GM19023 (cell line): ENCODE measurements at regions not wholly inside any gene's neighbourhood (a gene's known extent, or its start where the extent isn't known, plus 50 kb on each side); places are given as distances from the start of the nearest gene placed in this dataset.

ENCODE experiments used
- ATAC-seq: cut with Tn5 transposase; IDR thresholded peaks from one replicate; pipeline ENCODE4 v1.9.1; 2021; ENCODE audit warnings: mild to moderate bottlenecking, moderate library complexity; ENCODE audit not compliant: unreplicated experiment

DNA sequence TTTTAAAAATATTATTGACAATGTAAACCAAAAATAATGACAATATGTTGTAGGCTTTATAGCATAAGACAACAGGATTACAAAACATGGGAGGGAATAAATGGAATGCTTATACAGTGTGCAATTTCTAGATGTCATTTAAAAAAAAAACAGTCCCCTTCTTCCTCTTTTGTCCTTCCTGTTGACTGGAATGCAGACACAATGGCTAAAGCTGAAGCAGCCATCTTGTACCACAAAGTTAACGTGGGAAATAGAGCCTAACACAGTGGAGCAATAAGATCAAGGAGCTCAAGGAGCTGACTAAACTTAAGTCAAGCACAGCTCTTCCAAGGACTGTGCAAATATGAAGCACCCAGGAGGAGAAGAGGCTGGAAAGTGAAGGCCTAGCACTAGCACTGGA lies 208.1 kb downstream of the ARHGAP12 start:
- no peak for ATAC-seq

DNA sequence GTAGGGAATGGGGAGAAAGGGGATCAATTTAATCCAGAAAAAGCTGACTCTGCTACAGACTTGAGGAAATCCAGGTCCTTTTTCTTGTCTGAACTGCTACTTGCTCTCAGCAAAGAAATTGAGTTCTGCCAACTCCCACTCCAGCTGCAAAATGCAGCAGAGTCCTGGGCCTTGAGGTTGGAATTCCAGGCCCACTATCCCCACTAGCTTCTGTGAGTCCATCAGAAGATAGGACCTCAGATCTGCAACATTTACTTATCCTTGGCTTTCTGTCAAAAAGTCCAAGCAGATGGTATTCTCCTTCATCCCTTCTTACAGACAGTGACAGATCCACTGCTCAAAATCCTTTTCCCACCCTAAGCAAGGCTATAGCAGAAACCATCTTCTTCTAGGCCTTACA lies 219.2 kb downstream of the ARHGAP12 start:
- ATAC-seq = no peak

DNA sequence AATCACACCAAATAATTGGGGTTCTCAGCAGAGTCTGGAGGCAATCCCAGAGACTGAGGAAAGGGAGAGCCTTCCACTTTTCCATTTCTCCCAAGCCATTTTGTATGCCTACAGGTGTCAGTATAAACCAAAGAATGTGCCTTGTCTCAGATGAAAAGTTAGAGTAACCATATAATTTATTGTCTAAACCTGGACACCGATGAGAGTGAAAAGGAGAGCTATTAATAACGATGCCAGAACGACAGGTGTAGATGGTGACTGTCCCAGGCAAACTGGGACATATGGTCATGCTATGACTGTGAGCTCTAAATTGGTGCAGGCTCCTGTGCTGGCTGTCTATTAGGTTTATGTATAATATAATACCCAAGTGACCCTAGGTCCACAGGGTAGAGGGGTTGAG lies 219.6 kb downstream of the ARHGAP12 start:
- no peak for ATAC-seq

DNA sequence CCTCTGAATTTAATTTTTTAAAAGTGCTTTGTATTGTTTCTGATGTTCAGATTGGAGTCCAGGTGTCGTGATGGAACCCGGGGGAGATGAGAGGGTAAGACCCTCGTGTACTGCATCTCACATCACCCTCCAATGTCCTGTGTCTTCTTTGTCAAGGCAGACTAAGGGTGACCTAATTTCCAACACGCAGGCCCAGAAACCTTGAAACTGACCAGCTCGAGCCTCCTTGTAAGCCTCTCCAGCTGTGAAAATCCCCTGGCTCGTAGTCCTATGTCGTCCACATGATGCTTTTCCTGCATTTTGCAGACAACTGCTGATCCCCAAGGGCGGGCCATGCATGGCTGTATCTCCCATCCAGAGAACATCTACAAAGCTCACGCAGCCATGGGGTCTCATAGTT lies 220.2 kb downstream of the ARHGAP12 start:
- no peak for ATAC-seq

DNA sequence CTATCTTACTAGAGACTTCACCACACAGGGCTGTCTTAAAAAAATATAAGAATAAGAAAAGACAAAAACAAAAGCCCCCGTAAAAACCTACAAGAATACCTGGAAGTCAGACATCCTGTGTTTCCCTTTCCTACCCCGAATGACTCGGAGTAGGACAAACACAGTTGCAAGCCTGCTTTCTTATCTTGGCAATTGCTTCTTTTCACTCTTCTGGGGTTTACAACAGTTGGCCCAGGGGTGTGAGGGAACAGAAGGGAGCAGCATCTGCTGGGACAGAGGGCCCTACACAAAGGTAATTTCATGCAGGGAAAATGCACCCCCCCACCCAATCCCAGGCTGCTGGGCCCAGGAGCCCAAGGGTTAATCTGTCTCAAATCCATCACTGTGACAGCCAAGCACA lies 220.6 kb downstream of the ARHGAP12 start:
- peak; percentile 7 for ATAC-seq

DNA sequence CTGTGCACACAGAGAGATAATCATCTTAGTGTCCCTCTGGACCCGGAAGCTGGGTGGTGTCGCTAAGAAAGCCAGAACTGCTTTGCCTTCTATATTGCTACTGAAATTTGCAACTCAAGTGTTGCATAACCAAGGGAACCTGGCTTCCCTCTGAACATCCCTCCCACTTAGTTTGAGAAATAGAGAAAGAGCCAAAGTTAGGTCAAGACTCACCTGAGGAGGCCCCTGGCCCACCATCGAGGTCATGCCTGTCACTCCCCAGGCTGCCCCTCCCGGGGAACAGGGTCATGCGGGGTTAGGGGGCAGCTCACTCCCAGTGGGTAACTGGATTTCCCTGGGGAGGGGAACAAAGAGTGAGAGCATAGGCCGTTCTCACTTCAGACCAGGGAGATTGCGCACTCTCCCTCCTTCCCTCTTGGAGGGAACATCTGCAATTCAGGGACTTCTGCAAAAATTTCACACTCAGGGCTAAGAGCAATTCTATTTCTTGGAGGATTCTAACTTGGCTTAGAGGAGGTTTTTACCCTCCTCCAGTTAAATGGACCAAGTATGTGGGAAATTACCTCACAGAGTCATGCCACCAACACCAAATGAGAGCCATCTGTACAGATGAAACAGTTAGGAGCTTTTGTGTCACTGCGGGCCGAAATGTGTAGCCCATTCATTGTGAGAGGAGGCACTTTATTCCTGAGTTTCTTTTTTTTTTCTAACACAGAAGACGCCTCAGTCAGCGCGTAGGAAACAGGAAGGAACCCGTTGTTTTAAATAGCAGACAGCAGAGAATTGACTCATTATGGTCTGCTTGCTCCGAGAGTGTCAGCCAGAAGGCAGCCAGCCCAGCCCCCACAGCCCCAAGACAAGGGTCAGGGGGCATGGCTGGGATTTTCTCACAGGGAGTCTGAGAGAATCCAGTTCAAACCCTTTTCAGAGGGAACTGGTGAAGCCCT lies 221.3 kb downstream of the ARHGAP12 start:
- peak; percentile 84 for ATAC-seq

DNA sequence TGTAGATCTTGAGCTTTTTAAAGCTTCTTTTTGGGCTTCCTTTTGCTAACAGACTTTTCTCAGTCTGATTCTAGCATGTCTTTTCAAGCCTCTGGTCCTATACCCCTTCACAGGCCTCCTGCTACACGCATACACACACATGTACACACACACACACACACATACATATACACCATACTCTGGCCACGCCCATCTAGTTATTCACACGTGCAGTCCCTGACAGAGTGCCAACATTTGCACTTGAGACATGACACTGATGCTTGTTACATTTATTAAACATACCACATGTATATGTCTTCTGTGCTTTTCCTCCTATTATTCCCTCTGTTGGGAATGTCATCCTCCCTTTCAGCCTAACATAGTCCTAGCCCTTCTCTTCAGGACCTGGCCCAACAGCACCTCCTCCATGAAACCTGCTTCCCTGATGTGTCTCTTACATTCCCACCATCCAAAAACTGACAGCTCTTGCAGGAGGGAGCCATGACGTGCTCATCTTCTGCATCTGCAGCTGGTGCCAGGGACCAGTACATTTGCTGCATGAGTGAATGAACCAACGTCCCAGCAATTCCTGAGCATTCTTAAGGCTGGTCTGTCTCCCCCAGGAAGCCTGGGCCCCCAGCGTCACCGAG lies 222.1 kb downstream of the ARHGAP12 start:
- ATAC-seq = no peak

DNA sequence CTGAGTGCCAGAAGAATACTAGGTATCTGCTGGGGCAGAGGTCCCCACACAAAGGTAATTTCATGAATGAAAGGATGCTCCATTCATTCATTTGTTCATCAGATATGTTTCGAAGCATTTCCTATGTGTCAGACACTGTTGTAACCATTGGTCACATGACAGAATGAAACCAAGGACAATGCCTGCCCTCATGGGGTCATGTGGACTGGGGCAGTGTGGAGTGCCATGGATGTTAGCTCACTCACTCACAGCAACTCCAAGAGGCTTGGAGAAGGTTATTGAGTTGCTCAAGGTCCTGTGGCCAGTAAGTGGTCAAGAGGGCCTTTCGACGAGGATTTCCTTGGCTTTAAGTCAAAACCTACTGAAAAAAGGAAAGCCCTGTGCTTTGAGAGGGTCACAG lies 223.5 kb downstream of the ARHGAP12 start:
- no peak for ATAC-seq

DNA sequence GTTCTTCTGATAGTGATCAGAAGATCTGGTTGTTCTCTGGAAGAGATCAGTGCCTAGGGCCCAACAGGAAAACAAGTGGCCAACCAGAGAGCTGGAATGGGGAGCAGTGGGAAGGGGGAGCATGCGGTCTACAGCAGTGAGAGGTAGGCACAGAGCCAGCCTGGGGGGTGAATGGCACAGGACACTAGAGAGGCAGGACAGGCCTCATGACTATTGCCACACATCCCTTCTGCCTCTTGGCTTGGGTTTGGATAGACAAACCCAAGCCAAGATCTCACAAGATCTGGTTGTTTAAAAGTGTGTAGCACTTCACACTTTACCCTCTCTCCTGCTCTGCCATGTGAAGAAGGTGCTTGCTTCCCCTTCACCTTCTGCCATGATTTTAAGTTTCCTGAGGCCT lies 224.4 kb downstream of the ARHGAP12 start:
- ATAC-seq = no peak

DNA sequence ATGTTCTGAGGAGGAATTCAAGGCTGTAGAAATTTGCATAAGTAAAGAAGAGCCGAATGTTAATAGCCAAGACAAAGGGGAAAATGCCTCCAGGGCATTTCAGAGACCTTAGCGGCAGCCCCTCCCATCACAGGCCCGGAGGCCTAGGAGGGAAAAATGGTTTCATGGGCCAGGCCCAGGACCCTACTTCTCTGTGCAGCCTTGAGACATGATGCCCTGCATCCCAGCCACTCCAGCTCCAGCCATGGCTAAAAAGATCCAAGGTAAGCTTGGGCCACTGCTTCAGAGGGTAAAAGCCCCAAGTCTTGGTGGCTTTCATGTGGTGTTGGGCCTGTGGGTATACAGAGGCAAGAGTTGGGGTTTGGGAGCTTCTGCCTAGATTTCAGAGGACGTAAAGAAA lies 225.7 kb downstream of the ARHGAP12 start:
- no peak for ATAC-seq

DNA sequence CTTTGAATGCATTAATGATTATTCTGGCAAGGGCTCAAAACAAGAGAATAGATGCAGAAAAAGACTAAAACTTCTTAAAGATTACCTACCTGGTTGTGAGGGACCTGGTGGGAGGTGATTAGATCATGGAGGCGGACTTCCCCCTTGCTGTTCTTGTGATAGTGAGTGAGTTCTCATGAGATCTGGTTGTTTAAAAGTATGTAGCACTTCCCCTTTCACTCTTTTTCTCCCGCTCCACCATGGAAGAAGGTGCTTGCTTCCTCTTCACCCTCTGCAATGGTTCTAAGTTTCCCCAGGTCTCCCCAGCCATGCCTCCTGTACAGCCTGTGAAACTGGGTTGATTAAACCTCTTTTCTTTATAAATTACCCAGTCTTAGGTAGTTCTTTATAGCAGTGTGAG lies 226.6 kb downstream of the ARHGAP12 start:
- ATAC-seq = no peak

DNA sequence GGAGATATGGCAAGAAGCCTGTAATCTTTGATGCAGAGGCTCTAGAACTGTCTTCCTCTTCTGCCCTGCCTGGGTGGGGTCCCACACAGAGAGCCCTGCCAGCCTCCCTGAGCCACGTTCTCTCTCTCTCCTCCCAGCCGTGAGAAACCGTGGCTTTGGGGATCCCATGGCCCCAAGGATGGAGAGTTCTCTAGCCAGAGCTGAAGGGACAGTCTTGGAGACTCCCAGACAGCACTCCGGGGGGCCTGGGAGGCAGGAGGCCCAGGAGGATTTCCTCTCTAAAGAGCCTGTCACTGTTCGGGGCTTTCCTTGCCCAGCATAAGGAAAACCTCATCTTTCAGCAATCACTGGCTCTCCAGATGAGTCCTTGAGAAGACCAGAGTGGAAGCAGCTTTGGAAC lies 227.1 kb downstream of the ARHGAP12 start:
- no peak for ATAC-seq

DNA sequence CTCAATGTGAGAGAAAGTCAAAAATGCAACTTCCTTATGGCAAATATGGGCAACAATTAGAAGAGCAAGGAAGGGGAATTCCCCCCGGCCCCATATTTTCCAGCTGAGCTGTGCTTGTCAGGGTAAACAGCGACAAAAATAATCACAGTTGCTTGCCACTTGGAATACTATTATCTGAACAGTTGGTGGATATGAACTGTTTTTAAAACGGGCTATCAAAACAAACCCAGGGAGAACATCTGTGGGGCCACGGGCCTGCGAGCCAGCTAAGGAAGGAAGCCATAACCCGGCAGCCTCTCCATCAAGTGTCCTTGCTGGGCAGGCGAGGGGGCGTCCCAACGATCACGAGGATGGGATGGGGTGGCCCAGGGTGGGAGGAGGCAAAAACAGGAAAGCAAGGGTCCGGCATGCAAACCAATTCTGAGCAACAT lies 228.4 kb downstream of the ARHGAP12 start:
- ATAC-seq = no peak

DNA sequence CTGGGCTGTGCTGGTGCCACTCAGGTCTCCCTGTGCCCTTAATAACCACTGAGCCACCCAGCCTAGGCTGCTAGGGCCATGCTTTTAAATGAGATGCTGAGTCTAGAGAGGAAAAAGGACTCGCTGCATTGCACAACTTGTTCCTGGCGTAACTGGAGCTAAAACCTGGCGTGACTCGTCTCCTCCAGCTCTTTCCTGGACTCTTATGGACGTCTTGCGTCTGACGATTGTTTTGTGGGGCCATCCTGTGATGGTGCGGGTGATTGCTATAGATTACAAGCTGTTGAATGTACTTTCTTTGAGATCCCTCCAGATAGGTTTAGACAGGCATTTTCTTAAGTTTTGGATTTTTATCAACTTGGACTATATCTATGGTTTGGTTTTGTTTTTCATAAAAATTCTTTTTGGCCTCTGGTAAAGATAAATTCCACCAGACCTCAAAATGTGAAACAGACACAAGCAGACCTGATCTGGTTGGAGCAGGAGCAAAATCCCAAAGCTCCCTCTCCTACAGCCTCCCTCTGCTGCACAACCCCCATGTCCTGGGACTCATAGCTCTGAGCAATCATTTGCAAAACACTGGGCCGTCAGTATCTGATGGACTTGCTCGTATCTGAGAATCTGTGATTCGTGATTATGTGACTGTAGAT lies 230.3 kb downstream of the ARHGAP12 start:
- no peak for ATAC-seq

DNA sequence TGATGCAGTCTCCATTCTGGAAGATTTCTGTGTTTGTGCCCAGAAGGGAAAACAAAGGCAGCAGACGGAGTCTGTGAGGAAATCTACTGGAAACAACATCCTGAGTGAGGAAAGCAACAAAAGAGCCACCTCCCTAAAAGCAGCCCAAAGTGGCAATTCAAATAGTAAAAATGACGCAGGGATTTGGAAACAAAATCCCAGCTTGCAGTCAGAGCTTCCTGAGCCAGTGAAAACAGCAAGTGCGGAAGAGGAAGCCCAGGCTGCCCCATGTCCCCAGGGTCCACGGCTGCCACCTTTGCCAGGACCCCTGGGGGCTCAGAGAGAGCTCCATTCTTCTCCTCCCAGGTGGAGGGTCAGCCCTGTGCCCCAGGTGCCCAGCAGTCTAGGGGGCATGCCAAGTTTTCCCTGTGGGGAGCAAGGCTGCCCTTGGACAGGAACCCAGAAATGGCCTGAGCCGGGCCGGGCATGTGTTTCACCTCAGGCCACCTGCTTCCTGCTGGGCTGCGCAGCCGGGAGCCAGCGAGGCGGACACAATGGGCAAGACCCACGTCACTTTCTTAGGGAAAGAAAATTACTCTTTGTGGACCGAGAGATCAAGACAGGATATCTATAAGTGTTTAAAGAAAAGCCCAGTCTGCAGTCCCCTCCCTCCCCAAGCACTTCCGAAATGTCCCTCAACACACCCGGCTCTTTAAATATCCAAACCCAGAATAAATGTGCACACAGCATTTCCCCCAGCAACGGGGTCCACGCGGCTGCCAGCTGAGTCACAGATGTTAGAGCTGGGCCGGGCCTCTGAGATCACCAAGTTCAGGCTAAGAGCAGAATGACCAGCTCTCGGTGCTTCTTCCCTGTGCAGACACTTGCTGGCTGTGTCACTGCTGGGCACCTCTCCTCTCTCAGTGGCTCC lies 231.1 kb downstream of the ARHGAP12 start:
- no peak for ATAC-seq

DNA sequence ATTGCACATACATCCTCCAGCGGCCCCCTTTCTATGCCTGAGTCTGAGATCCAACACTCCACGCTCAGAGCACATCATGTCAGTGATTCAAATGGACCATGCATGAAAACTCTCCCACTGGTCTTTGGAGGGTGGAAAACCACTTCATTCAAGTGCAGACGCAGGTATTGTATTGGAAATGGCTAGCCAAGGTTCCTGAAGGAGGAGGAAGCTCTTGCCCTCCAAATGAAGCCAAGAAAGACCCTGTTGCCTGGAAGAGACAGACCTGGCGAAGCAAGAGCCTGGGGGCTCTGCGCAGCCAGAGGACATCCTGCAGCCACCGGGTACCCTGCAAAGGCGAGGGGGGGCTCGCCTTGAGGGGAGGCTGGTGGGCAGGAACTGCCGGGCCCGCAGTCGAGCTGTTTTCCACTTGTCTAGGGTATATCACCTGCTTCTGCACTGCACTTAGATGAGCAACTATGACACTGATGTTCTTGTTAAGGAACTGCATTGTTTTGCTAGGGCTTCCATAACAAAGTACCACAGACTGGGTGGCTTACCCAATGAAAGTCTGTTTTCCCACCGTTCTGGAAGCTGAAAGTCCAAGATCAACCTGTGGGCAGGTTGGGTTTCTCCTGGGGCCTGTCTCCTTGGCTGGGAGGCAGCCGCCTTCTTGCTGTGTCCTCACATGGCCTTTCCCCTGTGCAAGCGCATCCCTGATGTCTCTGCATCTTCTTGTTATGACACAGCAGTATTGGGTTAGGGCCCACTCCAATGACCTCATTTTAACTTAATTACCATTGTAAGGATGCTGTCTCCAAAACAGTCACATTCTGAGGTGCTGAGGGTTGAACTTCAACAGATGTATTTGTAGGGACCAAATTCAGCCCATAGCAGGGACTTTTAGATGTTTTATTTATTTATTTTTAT lies 233.4 kb downstream of the ARHGAP12 start:
- ATAC-seq = no peak

DNA sequence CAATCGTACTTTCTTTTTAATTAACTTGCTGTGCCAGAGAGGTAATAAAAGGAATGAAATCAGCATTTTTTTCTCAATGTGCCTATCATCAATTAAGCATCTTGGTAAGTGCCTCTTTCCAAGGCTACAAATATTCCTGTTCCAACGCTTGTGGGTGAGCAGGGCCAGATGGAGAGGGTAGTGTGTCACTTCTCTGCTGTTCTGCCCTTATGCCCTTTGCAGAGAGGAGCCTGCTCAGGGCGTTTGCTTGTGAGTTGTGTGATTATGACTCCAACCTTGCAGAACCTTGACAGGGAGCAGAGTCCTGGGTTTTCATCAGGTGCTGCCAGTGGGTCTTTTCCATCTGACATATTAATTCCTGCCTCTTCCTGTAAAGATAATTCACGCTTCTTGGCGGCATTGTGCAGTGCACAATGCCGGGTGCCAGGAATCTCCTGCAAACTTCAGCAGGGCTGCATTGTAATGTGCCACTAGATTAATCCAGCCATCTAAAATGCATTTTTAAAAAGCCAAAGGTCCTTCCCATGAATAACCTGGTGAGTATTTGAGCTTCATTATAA lies 234.4 kb downstream of the ARHGAP12 start:
- ATAC-seq = no peak

DNA sequence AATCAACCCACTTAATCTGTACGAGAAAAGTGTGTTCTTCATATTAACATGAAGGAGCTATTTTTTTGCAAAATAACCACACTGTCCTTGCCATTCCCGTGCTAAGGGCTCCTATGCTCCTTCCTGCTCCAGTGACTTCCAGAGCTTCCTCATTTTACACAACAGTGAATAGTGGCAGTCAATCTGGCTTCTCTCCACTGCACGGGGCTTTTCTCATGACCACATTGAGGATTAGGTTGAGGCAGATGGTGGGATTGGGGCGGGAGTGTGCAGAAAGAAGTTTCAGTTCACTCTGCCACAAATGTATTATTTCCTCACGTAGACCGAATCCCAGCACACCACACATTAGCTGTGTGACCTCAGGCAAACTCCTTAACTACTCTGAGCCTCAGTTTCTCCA lies 235.1 kb downstream of the ARHGAP12 start:
- ATAC-seq = no peak

DNA sequence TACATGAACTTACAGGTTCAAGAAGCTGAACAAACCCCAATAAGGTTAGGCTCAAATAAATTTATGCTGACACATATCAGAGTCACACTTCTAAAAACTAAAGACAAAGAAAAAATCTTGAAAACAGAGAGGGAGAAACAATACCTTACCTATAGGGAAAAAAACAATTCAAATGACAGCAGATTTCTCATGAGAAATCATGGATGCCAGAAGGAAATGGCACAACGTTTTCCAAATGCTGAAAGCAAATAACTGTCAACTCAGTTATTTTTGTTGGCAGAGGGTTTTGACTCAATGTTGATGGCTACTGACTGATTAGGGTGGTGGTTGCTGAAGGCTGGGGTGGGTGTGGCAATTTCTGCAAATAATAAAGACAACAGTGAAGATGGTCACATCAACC lies 239.4 kb downstream of the ARHGAP12 start:
- no peak for ATAC-seq
